ENCODE measurements at regions not wholly inside any gene's neighbourhood (a gene's known extent, or its start where the extent isn't known, plus 50 kb on each side); places are given as distances from the start of the nearest gene placed in this dataset.

- no peak for TF ChIP-seq EZH2 (IDR thresholded peaks at IDR 0.05; ENCODE audit: borderline replicate concordance, low read length)
- H3K9me3 ChIP-seq (ENCODE audit: low read length), result no peaks in the 10 kb centered on the region
- H2AFZ ChIP-seq (ENCODE audit: low read length), result no peak overlapping the region
- no peaks in the 10 kb centered on the region for H3K27me3 ChIP-seq (ENCODE audit: insufficient read depth, low read length)
- H3K9me2 ChIP-seq (ENCODE audit: low read depth, low read length), result no peaks in the 10 kb centered on the region
- no peak overlapping the region for H3K27ac ChIP-seq (ENCODE audit: low read depth, low read length, poor library complexity, severe bottlenecking)
- H3K4me3 ChIP-seq (ENCODE audit: low read depth, low read length, poor library complexity, severe bottlenecking), result no peak overlapping the region
- no peaks in the 10 kb centered on the region for H3K79me2 ChIP-seq (ENCODE audit: insufficient read depth, low read length)
- H3K9ac ChIP-seq (ENCODE audit: low read length), result no peak overlapping the region
- H3F3A ChIP-seq (ENCODE audit: insufficient read depth, low read length), result no peaks in the 10 kb centered on the region
- H4K20me1 ChIP-seq (ENCODE audit: insufficient read depth, low read length), result no peaks in the 10 kb centered on the region
- no peaks in the 10 kb centered on the region for H3K4me1 ChIP-seq (ENCODE audit: insufficient read depth, low read length, severe bottlenecking)
- H3K4me2 ChIP-seq (ENCODE audit: low read length), result no peak overlapping the region
- no peaks in the 10 kb centered on the region for H3K36me3 ChIP-seq (ENCODE audit: insufficient read depth, low read length)
These were observed 99.2 kb upstream of the RPS6KA2 start for GRCh38 chr6:166726201-166726600.

- no peaks in the 10 kb centered on the region for H3K79me2 ChIP-seq (ENCODE audit: insufficient read depth, low read length)
- H3K9me3 ChIP-seq (ENCODE audit: low read length), result no peaks in the 10 kb centered on the region
- H3K36me3 ChIP-seq (ENCODE audit: insufficient read depth, low read length), result no peaks in the 10 kb centered on the region
- no peak overlapping the region for H2AFZ ChIP-seq (ENCODE audit: low read length)
- H3K9ac ChIP-seq (ENCODE audit: low read length), result no peak overlapping the region
- no peaks in the 10 kb centered on the region for H3K4me1 ChIP-seq (ENCODE audit: insufficient read depth, low read length, severe bottlenecking)
- H3K27me3 ChIP-seq (ENCODE audit: insufficient read depth, low read length), result no peaks in the 10 kb centered on the region
- H3K9me2 ChIP-seq (ENCODE audit: low read depth, low read length), result no peaks in the 10 kb centered on the region
- no peak overlapping the region for H3K27ac ChIP-seq (ENCODE audit: low read depth, low read length, poor library complexity, severe bottlenecking)
- no peak overlapping the region for H3K4me2 ChIP-seq (ENCODE audit: low read length)
- no peak for TF ChIP-seq EZH2 (IDR thresholded peaks at IDR 0.05; ENCODE audit: borderline replicate concordance, low read length)
- TF ChIP-seq CTCF (IDR thresholded peaks at IDR 0.05; ENCODE audit: low read length), result no peak
- no peaks in the 10 kb centered on the region for H3F3A ChIP-seq (ENCODE audit: insufficient read depth, low read length)
- H4K20me1 ChIP-seq (ENCODE audit: insufficient read depth, low read length), result no peaks in the 10 kb centered on the region
- no peak overlapping the region for H3K4me3 ChIP-seq (ENCODE audit: low read depth, low read length, poor library complexity, severe bottlenecking)
These were observed 98.5 kb upstream of the RPS6KA2 start for GRCh38 chr6:166725571-166725970.

DNA sequence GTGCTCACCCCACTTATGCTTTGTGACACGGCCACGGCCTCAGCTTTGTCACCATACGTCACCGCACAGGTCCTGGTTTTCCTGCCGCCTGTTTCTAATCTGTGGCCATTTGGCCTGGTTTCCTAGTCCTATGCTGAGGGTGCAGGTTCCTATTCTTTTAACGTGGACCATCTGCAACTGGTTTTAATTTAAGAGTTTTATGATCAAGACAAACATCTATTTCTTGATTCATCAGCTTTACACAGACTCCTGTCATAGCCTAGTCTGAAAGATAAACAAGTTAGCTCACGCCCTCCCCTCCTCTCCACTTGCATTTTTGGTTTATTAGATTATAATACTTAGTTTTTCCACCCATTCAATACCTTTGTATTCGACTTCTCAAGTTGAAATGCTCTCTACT lies 97.5 kb upstream of the RPS6KA2 start:
- Histone ChIP-seq H2AFZ (ENCODE audit: low read length) (no peak overlapping the region), H3K27me3 (ENCODE audit: insufficient read depth, low read length) (no peaks in the 10 kb centered on the region), H3K79me2 (ENCODE audit: insufficient read depth, low read length) (no peaks in the 10 kb centered on the region), H4K20me1 (ENCODE audit: insufficient read depth, low read length) (no peaks in the 10 kb centered on the region), H3K9me2 (ENCODE audit: low read depth, low read length) (no peaks in the 10 kb centered on the region), H3K27ac (ENCODE audit: low read depth, low read length, poor library complexity, severe bottlenecking) (no peak overlapping the region), H3K9ac (ENCODE audit: low read length) (no peak overlapping the region), H3K4me3 (ENCODE audit: low read depth, low read length, poor library complexity, severe bottlenecking) (no peak overlapping the region), H3F3A (ENCODE audit: insufficient read depth, low read length) (no peaks in the 10 kb centered on the region), H3K4me1 (ENCODE audit: insufficient read depth, low read length, severe bottlenecking) (no peaks in the 10 kb centered on the region), H3K4me2 (ENCODE audit: low read length) (no peak overlapping the region), H3K36me3 (ENCODE audit: insufficient read depth, low read length) (no peaks in the 10 kb centered on the region), H3K9me3 (ENCODE audit: low read length) (no peaks in the 10 kb centered on the region)
- no peak for TF ChIP-seq CTCF (IDR thresholded peaks at IDR 0.05; ENCODE audit: low read length)
- TF ChIP-seq EZH2 (IDR thresholded peaks at IDR 0.05; ENCODE audit: borderline replicate concordance, low read length), result no peak

GRCh38 chr6:166722785-166723184 lies 95.7 kb upstream of the RPS6KA2 start:
- H3K27ac ChIP-seq (ENCODE audit: low read depth, low read length, poor library complexity, severe bottlenecking), result no peak overlapping the region

More at GRCh38 chr6:166722785-166723184, 95.7 kb upstream of the RPS6KA2 start:
- Histone ChIP-seq H3K27me3 (ENCODE audit: insufficient read depth, low read length) (no peaks in the 10 kb centered on the region), H3K4me1 (ENCODE audit: insufficient read depth, low read length, severe bottlenecking) (no peaks in the 10 kb centered on the region), H3K9me2 (ENCODE audit: low read depth, low read length) (no peaks in the 10 kb centered on the region), H3K36me3 (ENCODE audit: insufficient read depth, low read length) (no peaks in the 10 kb centered on the region), H3F3A (ENCODE audit: insufficient read depth, low read length) (no peaks in the 10 kb centered on the region), H3K9ac (ENCODE audit: low read length) (no peak overlapping the region), H2AFZ (ENCODE audit: low read length) (no peak overlapping the region), H3K4me3 (ENCODE audit: low read depth, low read length, poor library complexity, severe bottlenecking) (no peak overlapping the region), H3K9me3 (ENCODE audit: low read length) (no peaks in the 10 kb centered on the region), H3K4me2 (ENCODE audit: low read length) (no peak overlapping the region), H4K20me1 (ENCODE audit: insufficient read depth, low read length) (no peaks in the 10 kb centered on the region), H3K79me2 (ENCODE audit: insufficient read depth, low read length) (no peaks in the 10 kb centered on the region)
- no peak for TF ChIP-seq EZH2 (IDR thresholded peaks at IDR 0.05; ENCODE audit: borderline replicate concordance, low read length)
- no peak for TF ChIP-seq CTCF (IDR thresholded peaks at IDR 0.05; ENCODE audit: low read length)

Data from OCI-LY1 (cell line).